ENCODE measurements at regions not wholly inside any gene's neighbourhood (a gene's known extent, or its start where the extent isn't known, plus 50 kb on each side); places are given as distances from the start of the nearest gene placed in this dataset.

DNA sequence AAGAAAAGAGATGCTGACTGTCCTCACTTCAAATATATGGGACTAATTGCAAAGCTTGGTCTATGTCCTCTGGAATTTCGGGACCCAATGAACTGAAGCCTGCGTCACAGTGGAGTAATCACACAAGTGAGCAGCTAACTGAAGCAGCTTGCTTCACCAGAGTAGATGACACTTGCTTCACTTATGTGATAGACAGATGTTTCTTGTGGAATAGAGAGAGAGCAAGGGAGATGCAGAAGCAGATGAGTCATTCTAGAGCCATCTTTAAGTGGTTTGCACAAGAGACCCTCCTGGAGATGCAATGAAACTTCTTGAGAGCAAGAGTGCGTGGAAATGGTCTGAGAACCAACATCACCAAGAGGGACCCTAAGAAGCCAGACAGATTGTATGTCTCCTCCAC, 1537.1 kb upstream of the FLRT2 start:
- no peak for DNase-seq

DNA sequence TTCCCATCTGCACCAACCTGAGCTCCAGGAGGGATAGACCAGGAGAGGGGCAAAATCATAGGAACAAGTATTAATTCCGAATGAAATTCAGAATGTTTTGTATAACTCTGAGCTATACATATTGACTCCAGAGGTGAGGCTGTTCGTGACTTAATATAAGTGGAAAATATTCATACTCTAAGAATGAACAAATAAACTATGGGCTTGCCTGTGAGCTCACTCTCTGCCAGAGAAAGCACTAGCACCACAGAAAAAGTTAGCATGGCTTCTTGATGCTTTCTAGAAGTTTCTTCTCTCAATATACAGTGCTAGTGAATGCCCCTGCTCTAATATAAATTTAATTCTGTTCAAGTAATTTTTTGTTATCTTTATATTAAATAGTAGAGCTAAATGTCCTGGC, 1536.4 kb upstream of the FLRT2 start:
- no peak for DNase-seq

- DNase-seq = no peak
Observed at GRCh38 chr14:83994020-83994419, 1535.9 kb upstream of the FLRT2 start.

- DNase-seq = no peak
Observed at GRCh38 chr14:84001023-84001422, 1528.9 kb upstream of the FLRT2 start.

- DNase-seq = no peak
Observed at GRCh38 chr14:84003346-84003745, 1526.6 kb upstream of the FLRT2 start.

- DNase-seq = no peak
Observed at GRCh38 chr14:84006643-84007155, 1523.2 kb upstream of the FLRT2 start.

DNA sequence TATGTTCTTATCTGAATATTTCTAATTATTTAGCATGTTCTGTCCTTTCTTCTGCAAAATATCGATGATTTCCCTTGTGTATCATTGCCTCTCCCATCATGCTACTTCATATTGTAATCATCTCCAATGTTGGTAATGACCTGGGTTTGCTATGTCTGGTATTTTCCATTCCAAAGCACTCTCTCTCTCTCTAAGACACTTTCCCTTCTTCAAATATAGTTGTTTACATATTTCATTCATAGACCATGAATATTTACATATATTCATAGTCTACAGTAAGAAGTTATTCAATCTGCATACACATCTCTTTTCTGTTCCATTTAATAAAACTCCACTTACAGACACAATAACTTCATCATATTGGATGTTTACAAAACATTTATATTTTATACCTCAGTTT, 1516.5 kb upstream of the FLRT2 start:
- no peak for DNase-seq

- DNase-seq = no peak
Observed at GRCh38 chr14:84017495-84017894, 1512.4 kb upstream of the FLRT2 start.

- DNase-seq = no peak
Observed at GRCh38 chr14:84021433-84021832, 1508.5 kb upstream of the FLRT2 start.

- no peak for DNase-seq
Observed at GRCh38 chr14:84024231-84024820, 1505.6 kb upstream of the FLRT2 start.

- DNase-seq = no peak
Observed at GRCh38 chr14:84025106-84026012, 1504.6 kb upstream of the FLRT2 start.

- no peak for DNase-seq
Observed at GRCh38 chr14:84027351-84027750, 1502.6 kb upstream of the FLRT2 start.

- no peak for DNase-seq
Observed at GRCh38 chr14:84028080-84028604, 1501.8 kb upstream of the FLRT2 start.

GRCh38 chr14:84029246-84029645, 1500.7 kb upstream of the FLRT2 start:
- DNase-seq = no peak

GRCh38 chr14:84029720-84030119, 1500.2 kb upstream of the FLRT2 start:
- DNase-seq = no peak

- no peak for DNase-seq
Observed at GRCh38 chr14:84036840-84037239, 1493.1 kb upstream of the FLRT2 start.

- no peak for DNase-seq
Observed at GRCh38 chr14:84037593-84037992, 1492.4 kb upstream of the FLRT2 start.

GRCh38 chr14:84040101-84040500, 1489.8 kb upstream of the FLRT2 start:
- no peak for DNase-seq

DNA sequence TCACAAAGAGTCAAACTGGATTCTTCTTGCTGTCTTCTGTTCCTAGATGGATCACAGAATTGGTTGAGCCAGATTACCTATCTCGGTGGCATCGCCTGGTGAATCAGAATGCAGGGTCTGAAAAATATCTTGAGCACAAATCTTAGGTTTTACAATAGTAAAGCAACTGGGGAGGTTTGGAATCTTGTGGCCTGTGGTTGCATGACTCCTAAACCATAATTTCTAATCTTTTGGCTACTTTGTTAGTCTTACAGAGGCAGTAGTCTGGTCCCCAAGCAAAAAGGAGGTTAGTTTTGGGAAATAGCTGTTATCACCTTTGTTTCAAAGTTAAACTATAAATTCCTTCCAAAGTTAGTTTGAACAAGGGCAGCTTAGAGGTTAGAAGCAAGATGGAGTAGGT, 1488.5 kb upstream of the FLRT2 start:
- DNase-seq = no peak

DNA sequence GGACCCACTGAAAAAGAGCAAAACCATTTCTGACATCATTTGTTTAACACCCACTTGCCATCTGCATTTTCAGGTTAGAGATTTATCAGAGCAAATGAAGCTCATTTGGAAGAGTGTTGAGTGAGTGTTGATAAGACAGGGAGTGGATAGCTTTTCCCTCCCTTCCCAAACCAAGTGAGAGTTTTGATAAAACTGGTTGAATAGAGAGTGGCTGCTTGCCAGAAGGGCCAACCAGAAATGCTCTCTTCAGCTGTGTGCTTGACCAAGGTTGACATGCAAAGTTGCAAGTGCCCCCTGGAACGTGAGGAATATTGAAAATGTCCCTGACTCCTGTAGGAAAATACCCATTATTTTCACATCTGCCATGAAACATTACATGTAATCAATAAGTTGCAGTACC, 1487.0 kb upstream of the FLRT2 start:
- DNase-seq = no peak

- DNase-seq = no peak
Observed at GRCh38 chr14:84064316-84065125, 1465.4 kb upstream of the FLRT2 start.

GRCh38 chr14:84065811-84066210, 1464.1 kb upstream of the FLRT2 start:
- DNase-seq = no peak

DNA sequence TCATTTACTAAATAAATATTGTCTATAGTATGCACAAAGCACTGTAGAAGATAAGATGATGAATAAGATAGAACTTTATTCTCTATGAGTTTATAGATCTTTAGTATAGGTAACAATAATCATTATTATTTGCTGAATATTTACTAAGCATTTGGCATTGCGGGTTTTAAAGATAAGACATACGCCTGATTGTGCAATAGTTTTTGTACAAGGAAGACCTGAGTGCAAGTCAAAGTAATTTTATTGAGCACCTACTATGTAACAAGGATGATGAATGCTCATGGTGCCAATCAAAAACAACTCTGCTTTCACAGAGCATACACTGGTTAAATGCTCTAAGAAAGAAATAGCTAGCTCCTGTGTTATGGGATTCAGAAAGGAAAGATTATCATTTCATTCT, 1461.7 kb upstream of the FLRT2 start:
- DNase-seq = no peak
